HG02798 (cell line): ENCODE measurements at regions not wholly inside any gene's neighbourhood (a gene's known extent, or its start where the extent isn't known, plus 50 kb on each side); places are given as distances from the start of the nearest gene placed in this dataset.

Experiments
- ATAC-seq: cut with Tn5 transposase; IDR thresholded peaks from one replicate; pipeline ENCODE4 v1.9.1; 2021; ENCODE audit warnings: mild to moderate bottlenecking; ENCODE audit not compliant: unreplicated experiment, poor library complexity

GRCh38 chr13:74046431-74046830 lies 87.8 kb downstream of the KLF12 start:
- no peak for ATAC-seq

GRCh38 chr13:74045583-74045982 lies 88.6 kb downstream of the KLF12 start:
- ATAC-seq, result no peak

- ATAC-seq, result no peak
Observed at GRCh38 chr13:74043237-74043636, 91.0 kb downstream of the KLF12 start.

- peak; percentile 99 for ATAC-seq
Observed at GRCh38 chr13:74040200-74040599, 94.0 kb downstream of the KLF12 start.

GRCh38 chr13:74039667-74040066 lies 94.5 kb downstream of the KLF12 start:
- no peak for ATAC-seq

- ATAC-seq, result no peak
Observed at GRCh38 chr13:74039154-74039553, 95.0 kb downstream of the KLF12 start.

- no peak for ATAC-seq
Observed at GRCh38 chr13:74037762-74038161, 96.4 kb downstream of the KLF12 start.

GRCh38 chr13:74036373-74036772 lies 97.8 kb downstream of the KLF12 start:
- no peak for ATAC-seq

- ATAC-seq, result no peak
Observed at GRCh38 chr13:74035896-74036295, 98.3 kb downstream of the KLF12 start.

- ATAC-seq, result peak; percentile 37
Observed at GRCh38 chr13:74032325-74032724, 101.9 kb downstream of the KLF12 start.

GRCh38 chr13:74027161-74027779 lies 106.9 kb downstream of the KLF12 start:
- peak; percentile 48 for ATAC-seq

GRCh38 chr13:74026753-74027152 lies 107.5 kb downstream of the KLF12 start:
- ATAC-seq, result peak; percentile 92

GRCh38 chr13:74025369-74025768 lies 108.8 kb downstream of the KLF12 start:
- peak; percentile 34 for ATAC-seq

- no peak for ATAC-seq
Observed at GRCh38 chr13:74024856-74025255, 109.3 kb downstream of the KLF12 start.

- no peak for ATAC-seq
Observed at GRCh38 chr13:74024314-74024713, 109.9 kb downstream of the KLF12 start.

GRCh38 chr13:74023484-74023883 lies 110.7 kb downstream of the KLF12 start:
- ATAC-seq, result no peak

GRCh38 chr13:74021505-74021904 lies 112.7 kb downstream of the KLF12 start:
- no peak for ATAC-seq

GRCh38 chr13:74018062-74018431 lies 116.2 kb downstream of the KLF12 start:
- no peak for ATAC-seq

- ATAC-seq, result no peak
Observed at GRCh38 chr13:74017301-74018061, 116.7 kb downstream of the KLF12 start.

- ATAC-seq, result peak; percentile 53
Observed at GRCh38 chr13:74015137-74015536, 119.1 kb downstream of the KLF12 start.

- no peak for ATAC-seq
Observed at GRCh38 chr13:74009100-74009668, 125.0 kb downstream of the KLF12 start.

GRCh38 chr13:74006666-74007065 lies 127.5 kb downstream of the KLF12 start:
- no peak for ATAC-seq
